GM21786 (cell line): ENCODE measurements at regions not wholly inside any gene's neighbourhood (a gene's known extent, or its start where the extent isn't known, plus 50 kb on each side); places are given as distances from the start of the nearest gene placed in this dataset.
A peak's percentile ranks its signal among the peaks of the same experiment; 100 is the strongest.
"Not testable (repeated sequence)": the region's sequence is repeated elsewhere in the genome, so short reads cannot be mapped to it uniquely, and the experiment has no call there.

Source experiments
- ATAC-seq: cut with Tn5 transposase; IDR thresholded peaks from one replicate; pipeline ENCODE4 v1.9.1; 2021; ENCODE audit not compliant: unreplicated experiment

- no peak for ATAC-seq
Observed at GRCh38 chr2:138215958-138216357, 251.7 kb downstream of the HNMT start.

GRCh38 chr2:138217975-138218374 lies 253.7 kb downstream of the HNMT start:
- no peak for ATAC-seq

- ATAC-seq = no peak
Observed at GRCh38 chr2:138218397-138218796, 254.1 kb downstream of the HNMT start.

GRCh38 chr2:138219961-138220360 lies 255.7 kb downstream of the HNMT start:
- ATAC-seq = no peak

- no peak for ATAC-seq
Observed at GRCh38 chr2:138221358-138221757, 257.1 kb downstream of the HNMT start.

GRCh38 chr2:138223319-138223718 lies 259.0 kb downstream of the HNMT start:
- no peak for ATAC-seq

GRCh38 chr2:138227195-138227594 lies 262.9 kb downstream of the HNMT start:
- no peak for ATAC-seq

GRCh38 chr2:138228101-138228500 lies 263.8 kb downstream of the HNMT start:
- ATAC-seq = no peak

GRCh38 chr2:138234265-138234664 lies 267.3 kb upstream of the SPOPL start:
- no peak for ATAC-seq

- ATAC-seq = no peak
Observed at GRCh38 chr2:138235041-138235440, 266.5 kb upstream of the SPOPL start.

- no peak for ATAC-seq
Observed at GRCh38 chr2:138236142-138236541, 265.4 kb upstream of the SPOPL start.

- ATAC-seq = no peak
Observed at GRCh38 chr2:138237667-138238384, 263.7 kb upstream of the SPOPL start.

GRCh38 chr2:138238908-138239307 lies 262.7 kb upstream of the SPOPL start:
- ATAC-seq = peak; percentile 70

- no peak for ATAC-seq
Observed at GRCh38 chr2:138239902-138240491, 261.6 kb upstream of the SPOPL start.

- ATAC-seq = no peak
Observed at GRCh38 chr2:138243372-138243771, 258.2 kb upstream of the SPOPL start.

GRCh38 chr2:138244501-138244925 lies 257.1 kb upstream of the SPOPL start:
- ATAC-seq = no peak

- no peak for ATAC-seq
Observed at GRCh38 chr2:138245310-138245709, 256.3 kb upstream of the SPOPL start.

GRCh38 chr2:138247302-138247701 lies 254.3 kb upstream of the SPOPL start:
- no peak for ATAC-seq

GRCh38 chr2:138249207-138249606 lies 252.4 kb upstream of the SPOPL start:
- no peak for ATAC-seq

- ATAC-seq = not testable (repeated sequence)
Observed at GRCh38 chr2:138250843-138251320, 250.7 kb upstream of the SPOPL start.

- no peak for ATAC-seq
Observed at GRCh38 chr2:138252587-138252986, 249.0 kb upstream of the SPOPL start.

GRCh38 chr2:138255670-138256069 lies 245.9 kb upstream of the SPOPL start:
- ATAC-seq = no peak
